Thoracic aorta (tissue), 2 donors: ENCODE measurements at regions not wholly inside any gene's neighbourhood (a gene's known extent, or its start where the extent isn't known, plus 50 kb on each side); places are given as distances from the start of the nearest gene placed in this dataset.

Experiments
- ATAC-seq: fragments of 150-250 bp; one replicate; pipeline ENCODE4 v1.8.0; 2017; ENCODE audit warnings: low read depth; ENCODE audit not compliant: insufficient number of reproducible peaks, low FRiP score
- DNase-seq: peaks from one replicate; pipeline ENCODE4 v3.0.0-alpha.2; 2020; ENCODE audit warnings: low spot score
- H3K27ac ChIP-seq, 2 donors: fragments of 200-600 bp; sonication (generic); 1 replicate in 1 of 2; 2 replicates in 1 of 2; pipeline ENCODE4 v1.5.1; 2016; ENCODE audit warnings: mild to moderate bottlenecking in 2 of 2, moderate library complexity in 2 of 2
- H3K27me3 ChIP-seq: fragments of 200-600 bp; sonication (generic); replicated peaks from 2 replicates; pipeline ENCODE4 v1.6.0; 2016; ENCODE audit warnings: mild to moderate bottlenecking; ENCODE audit not compliant: insufficient read depth
- H3K36me3 ChIP-seq: fragments of 200-600 bp; sonication (generic); one replicate; pipeline ENCODE4 v1.5.1; 2016
- H3K4me1 ChIP-seq, 2 donors: fragments of 200-600 bp; sonication (generic); 1 replicate in 1 of 2; 2 replicates in 1 of 2; pipeline versions ENCODE4 v1.5.1 to v1.6.0; 2016; ENCODE audit warnings: low read depth in 2 of 2, mild to moderate bottlenecking in 1 of 2; ENCODE audit not compliant: control insufficient read depth in 1 of 2
- H3K4me3 ChIP-seq: fragments of 200-600 bp; sonication (generic); 2 replicates; pipeline ENCODE4 v1.5.1; 2016; ENCODE audit warnings: mild to moderate bottlenecking
- H3K9me3 ChIP-seq: fragments of 200-600 bp; sonication (generic); 2 replicates; pipeline ENCODE4 v1.5.1; 2016
- CTCF ChIP-seq: fragments of 200-600 bp; sonication (generic); IDR thresholded peaks from one replicate; pipeline ENCODE4 v1.5.1; 2019; ENCODE audit warnings: antibody characterized with exemption

- Histone ChIP-seq H3K9me3 (no peaks in the 10 kb centered on the region), H3K4me3 (no peak overlapping the region), H3K36me3 (no peaks in the 10 kb centered on the region), H3K4me1 (no peaks in the 10 kb centered on the region), H3K27ac (no peak overlapping the region), H3K27me3 (no peaks in the 10 kb centered on the region)
- DNase-seq, result no peak
- ATAC-seq, result no peak
- TF ChIP-seq CTCF, result no peak
Measured at GRCh38 chr3:160171813-160172212, 53.4 kb upstream of the C3orf80 start.

GRCh38 chr3:160174621-160175020, 50.6 kb upstream of the C3orf80 start:
- Histone ChIP-seq H3K9me3 (no peaks in the 10 kb centered on the region), H3K4me1 (no peaks in the 10 kb centered on the region)

More at GRCh38 chr3:160174621-160175020, 50.6 kb upstream of the C3orf80 start:
- Histone ChIP-seq H3K27me3 (no peaks in the 10 kb centered on the region), H3K27ac (no peak overlapping the region), H3K36me3 (no peaks in the 10 kb centered on the region), H3K4me3 (no peak overlapping the region)
- DNase-seq (no peak), ATAC-seq (no peak)
- no peak for TF ChIP-seq CTCF
